GM23248 (cell line): ENCODE measurements at regions not wholly inside any gene's neighbourhood (a gene's known extent, or its start where the extent isn't known, plus 50 kb on each side); places are given as distances from the start of the nearest gene placed in this dataset.

ENCODE experiments used
- DNase-seq: peaks from one replicate; pipeline ENCODE4 v3.0.0-alpha.2; 2015
- H2AFZ ChIP-seq: fragments of 200-600 bp; sonication (generic); 2 replicates; pipeline ENCODE4 v1.6.1; 2016; ENCODE audit warnings: antibody characterized with exemption
- H3F3A ChIP-seq: fragments of 200-600 bp; sonication (generic); 2 replicates; pipeline ENCODE4 v1.6.1; 2016; ENCODE audit warnings: mild to moderate bottlenecking, antibody characterized with exemption, mixed run types; ENCODE audit not compliant: insufficient read depth
- H3K27ac ChIP-seq: fragments of 200-600 bp; sonication (generic); 2 replicates; pipeline ENCODE4 v1.5.1; 2016; ENCODE audit warnings: mild to moderate bottlenecking
- H3K27me3 ChIP-seq: fragments of 200-600 bp; sonication (generic); replicated peaks from 2 replicates; pipeline ENCODE4 v1.6.1; 2016; ENCODE audit warnings: mild to moderate bottlenecking; ENCODE audit not compliant: insufficient read depth
- H3K36me3 ChIP-seq: fragments of 200-600 bp; sonication (generic); 2 replicates; pipeline ENCODE4 v1.6.1; 2016; ENCODE audit warnings: low read depth, mild to moderate bottlenecking
- H3K4me1 ChIP-seq: fragments of 200-600 bp; sonication (generic); 2 replicates; pipeline ENCODE4 v1.6.1; 2016; ENCODE audit warnings: mild to moderate bottlenecking; ENCODE audit not compliant: insufficient read depth
- H3K4me2 ChIP-seq: fragments of 200-600 bp; sonication (generic); one replicate; pipeline ENCODE4 v1.6.1; 2016; ENCODE audit warnings: mild to moderate bottlenecking; ENCODE audit not compliant: unreplicated experiment
- H3K4me3 ChIP-seq: fragments of 200-600 bp; sonication (generic); 2 replicates; pipeline ENCODE4 v1.5.1; 2016; ENCODE audit warnings: mild to moderate bottlenecking
- H3K79me2 ChIP-seq: fragments of 200-600 bp; sonication (generic); 2 replicates; pipeline ENCODE4 v1.6.1; 2016; ENCODE audit warnings: mild to moderate bottlenecking; ENCODE audit not compliant: insufficient read depth
- H3K9ac ChIP-seq: fragments of 200-600 bp; sonication (generic); 2 replicates; pipeline ENCODE4 v1.6.1; 2016; ENCODE audit warnings: mild to moderate bottlenecking
- H3K9me2 ChIP-seq: fragments of 200-600 bp; sonication (generic); 2 replicates; pipeline ENCODE4 v1.6.1; 2016; ENCODE audit warnings: mixed run types, mild to moderate bottlenecking, moderate library complexity; ENCODE audit not compliant: insufficient read depth
- H3K9me3 ChIP-seq: fragments of 200-600 bp; sonication (generic); one replicate; pipeline ENCODE4 v1.6.1; 2017; ENCODE audit warnings: low read depth
- H4K20me1 ChIP-seq: fragments of 200-600 bp; sonication (generic); 2 replicates; pipeline ENCODE4 v1.6.0; 2016; ENCODE audit not compliant: insufficient read depth
- EZH2 ChIP-seq: fragments of 200-600 bp; sonication (generic); IDR thresholded peaks from 2 replicates; pipeline ENCODE4 v1.6.1; 2018; ENCODE audit warnings: antibody characterized with exemption, mild to moderate bottlenecking; ENCODE audit not compliant: insufficient read depth, poor library complexity, severe bottlenecking
- EZH2phosphoT487 ChIP-seq: fragments of 200-600 bp; sonication (generic); IDR thresholded peaks from 2 replicates; pipeline ENCODE4 v1.6.1; 2018; ENCODE audit warnings: antibody characterized with exemption, moderate library complexity, mild to moderate bottlenecking, low read depth; ENCODE audit not compliant: insufficient read depth
- WGBS, 2 experiments: methylation state at CpG; one replicate each; pipeline ENCODE4 v1.1.6; 2015 to 2017; ENCODE audit warnings: low lambda C conversion rate in 2 of 2, low coverage in 1 of 2; ENCODE audit errors: missing lambda C conversion rate in 2 of 2; 5-methylcytosine and 5-hydroxymethylcytosine counted together
- in situ Hi-C: fragments of 300-500 bp; cut with MboI; formaldehyde crosslinking; loops from 2 replicates; pipeline ENCODE4 v1.15.0; 2020

GRCh38 chr5:51618234-51618633 is 235.0 kb downstream of the ISL1 start:
- no peak overlapping the region for H3K27ac ChIP-seq
- H3K4me2 ChIP-seq, result no peak overlapping the region
- no peak overlapping the region for H2AFZ ChIP-seq
- no peaks in the 10 kb centered on the region for H3K36me3 ChIP-seq
- TF ChIP-seq EZH2phosphoT487 (no peak), EZH2 (no peak)
- H3F3A ChIP-seq, result no peaks in the 10 kb centered on the region
- DNase-seq, result no peak
- in situ Hi-C loops, result no loop called here
- 22 to 27% methylated on average over 2 of the region's 2 CpGs for WGBS, 2 experiments
- no peak overlapping the region for H3K9ac ChIP-seq
- no peaks in the 10 kb centered on the region for H3K4me1 ChIP-seq
- H3K79me2 ChIP-seq, result no peaks in the 10 kb centered on the region
- H3K27me3 ChIP-seq, result no peaks in the 10 kb centered on the region
- no peaks in the 10 kb centered on the region for H3K9me3 ChIP-seq
- no peak overlapping the region for H3K4me3 ChIP-seq
- no peaks in the 10 kb centered on the region for H3K9me2 ChIP-seq
- no peaks in the 10 kb centered on the region for H4K20me1 ChIP-seq

GRCh38 chr5:51621156-51621555 is 237.9 kb downstream of the ISL1 start:
- no peak for DNase-seq
- in situ Hi-C loops, result no loop called here

GRCh38 chr5:51622161-51622790 is 239.0 kb downstream of the ISL1 start:
- TF ChIP-seq EZH2 (no peak), EZH2phosphoT487 (no peak)
- H4K20me1 ChIP-seq, result no peaks in the 10 kb centered on the region
- H3K4me1 ChIP-seq, result no peaks in the 10 kb centered on the region
- H3K27ac ChIP-seq, result no peak overlapping the region
- 0 to 3% methylated on average over 2 of the region's 2 CpGs for WGBS, 2 experiments
- H3F3A ChIP-seq, result no peaks in the 10 kb centered on the region
- H3K27me3 ChIP-seq, result no peaks in the 10 kb centered on the region
- no peak for DNase-seq
- no peak overlapping the region for H3K4me2 ChIP-seq
- in situ Hi-C loops, result no loop called here
- no peak overlapping the region for H3K4me3 ChIP-seq
- H3K9me3 ChIP-seq, result no peaks in the 10 kb centered on the region
- H3K36me3 ChIP-seq, result no peaks in the 10 kb centered on the region
- H3K9ac ChIP-seq, result no peak overlapping the region
- no peaks in the 10 kb centered on the region for H3K79me2 ChIP-seq
- no peaks in the 10 kb centered on the region for H3K9me2 ChIP-seq
- H2AFZ ChIP-seq, result no peak overlapping the region

More at GRCh38 chr5:51621156-51621555, 237.9 kb downstream of the ISL1 start:
- H3K9me2 ChIP-seq, result no peaks in the 10 kb centered on the region
- no peaks in the 10 kb centered on the region for H3K79me2 ChIP-seq
- H3K9me3 ChIP-seq, result no peaks in the 10 kb centered on the region
- H4K20me1 ChIP-seq, result no peaks in the 10 kb centered on the region
- H3K36me3 ChIP-seq, result no peaks in the 10 kb centered on the region
- H3K27me3 ChIP-seq, result no peaks in the 10 kb centered on the region
- no peak for TF ChIP-seq EZH2phosphoT487
- no peak for TF ChIP-seq EZH2
- H2AFZ ChIP-seq, result no peak overlapping the region
- no peak overlapping the region for H3K27ac ChIP-seq
- no peak overlapping the region for H3K9ac ChIP-seq
- H3K4me1 ChIP-seq, result no peaks in the 10 kb centered on the region
- 6 to 18% methylated on average over 1 of the region's 1 CpG for WGBS, 2 experiments
- H3K4me2 ChIP-seq, result no peak overlapping the region
- H3K4me3 ChIP-seq, result no peak overlapping the region
- no peaks in the 10 kb centered on the region for H3F3A ChIP-seq

GRCh38 chr5:51625224-51625968 is 242.1 kb downstream of the ISL1 start:
- no peaks in the 10 kb centered on the region for H3F3A ChIP-seq
- no peaks in the 10 kb centered on the region for H3K79me2 ChIP-seq
- no peak overlapping the region for H3K4me2 ChIP-seq
- H2AFZ ChIP-seq, result no peak overlapping the region
- H3K9me3 ChIP-seq, result no peaks in the 10 kb centered on the region
- no peaks in the 10 kb centered on the region for H4K20me1 ChIP-seq
- H3K9ac ChIP-seq, result no peak overlapping the region
- H3K4me1 ChIP-seq, result no peaks in the 10 kb centered on the region
- no peaks in the 10 kb centered on the region for H3K27me3 ChIP-seq
- no peaks in the 10 kb centered on the region for H3K36me3 ChIP-seq
- TF ChIP-seq EZH2, result no peak
- TF ChIP-seq EZH2phosphoT487, result no peak
- no peak for DNase-seq
- no peaks in the 10 kb centered on the region for H3K9me2 ChIP-seq
- 29 to 31% methylated on average over 3 of the region's 3 CpGs for whole genome bisulfite sequencing, 2 experiments
- no peak overlapping the region for H3K4me3 ChIP-seq
- in situ Hi-C loops, result no loop called here
- H3K27ac ChIP-seq, result no peak overlapping the region
